ENCODE measurements at regions not wholly inside any gene's neighbourhood (a gene's known extent, or its start where the extent isn't known, plus 50 kb on each side); places are given as distances from the start of the nearest gene placed in this dataset.

DNA sequence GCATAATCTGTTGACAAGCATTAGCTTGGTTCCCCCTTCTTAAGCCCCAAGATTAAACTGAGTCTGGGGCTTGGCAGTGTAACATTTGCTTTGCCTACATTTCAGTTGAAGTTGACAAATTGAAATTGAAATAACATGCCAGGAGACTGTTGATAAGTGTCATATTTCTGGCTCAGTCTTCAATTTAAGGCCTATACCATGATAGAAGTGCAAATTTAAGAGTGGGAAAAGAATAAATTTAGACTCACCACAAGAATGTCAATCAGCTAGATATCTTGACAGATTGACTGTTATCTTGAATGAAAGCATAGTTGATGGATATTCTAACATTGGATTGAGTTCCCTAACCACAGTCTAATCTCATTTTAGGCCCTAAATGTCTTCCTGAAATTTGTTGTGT, 117.6 kb downstream of the MAGEB17 start:
- TF ChIP-seq, protein P1, sequence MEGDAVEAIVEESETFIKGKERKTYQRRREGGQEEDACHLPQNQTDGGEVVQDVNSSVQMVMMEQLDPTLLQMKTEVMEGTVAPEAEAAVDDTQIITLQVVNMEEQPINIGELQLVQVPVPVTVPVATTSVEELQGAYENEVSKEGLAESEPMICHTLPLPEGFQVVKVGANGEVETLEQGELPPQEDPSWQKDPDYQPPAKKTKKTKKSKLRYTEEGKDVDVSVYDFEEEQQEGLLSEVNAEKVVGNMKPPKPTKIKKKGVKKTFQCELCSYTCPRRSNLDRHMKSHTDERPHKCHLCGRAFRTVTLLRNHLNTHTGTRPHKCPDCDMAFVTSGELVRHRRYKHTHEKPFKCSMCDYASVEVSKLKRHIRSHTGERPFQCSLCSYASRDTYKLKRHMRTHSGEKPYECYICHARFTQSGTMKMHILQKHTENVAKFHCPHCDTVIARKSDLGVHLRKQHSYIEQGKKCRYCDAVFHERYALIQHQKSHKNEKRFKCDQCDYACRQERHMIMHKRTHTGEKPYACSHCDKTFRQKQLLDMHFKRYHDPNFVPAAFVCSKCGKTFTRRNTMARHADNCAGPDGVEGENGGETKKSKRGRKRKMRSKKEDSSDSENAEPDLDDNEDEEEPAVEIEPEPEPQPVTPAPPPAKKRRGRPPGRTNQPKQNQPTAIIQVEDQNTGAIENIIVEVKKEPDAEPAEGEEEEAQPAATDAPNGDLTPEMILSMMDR (conservative IDR thresholded peaks at IDR 0.05), result no peak
- Mint-ChIP-seq H3K4me1 (ENCODE audit: unreplicated experiment) (no peaks in the 10 kb centered on the region), H3K9me3 (no peaks in the 10 kb centered on the region), H3K27ac (no peak overlapping the region), H3K4me3 (no peak overlapping the region), H3K27me3 (peaks cover 2% of the 10 kb centered on the region), H3K36me3 (no peaks in the 10 kb centered on the region)
- no peak for DNase-seq (ENCODE audit: extremely low spot score, unreplicated experiment)

- TF ChIP-seq, protein P1 (conservative IDR thresholded peaks at IDR 0.05), result no peak
- Mint-ChIP-seq H3K27ac (no peak overlapping the region), H3K36me3 (no peaks in the 10 kb centered on the region), H3K9me3 (no peaks in the 10 kb centered on the region), H3K27me3 (no peaks in the 10 kb centered on the region), H3K4me1 (ENCODE audit: unreplicated experiment) (no peaks in the 10 kb centered on the region), H3K4me3 (no peak overlapping the region)
- no peak for DNase-seq (ENCODE audit: extremely low spot score, unreplicated experiment)
Measured at GRCh38 chrX:16290997-16291396, 123.7 kb downstream of the MAGEB17 start.

DNA sequence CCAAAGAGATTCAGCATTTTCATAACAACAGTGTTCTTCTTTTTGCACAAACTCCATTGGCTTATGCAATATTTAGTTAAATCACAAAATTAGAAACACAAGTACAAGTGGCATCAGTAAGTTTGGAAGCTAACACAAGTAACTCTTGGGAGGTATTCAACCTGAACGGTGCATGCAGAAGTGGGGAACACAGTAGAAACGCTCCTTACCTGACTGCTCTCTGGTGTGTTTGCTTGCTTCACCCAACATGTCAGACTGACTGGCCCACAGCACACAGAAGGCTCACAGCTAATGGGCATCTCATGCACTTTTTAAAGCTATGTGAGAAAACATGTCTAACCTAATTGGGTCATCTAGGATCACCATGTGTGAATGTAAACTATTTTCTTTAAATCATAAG, 133.6 kb downstream of the MAGEB17 start:
- H3K9me3 Mint-ChIP-seq, result no peaks in the 10 kb centered on the region
- H3K4me3 Mint-ChIP-seq, result no peak overlapping the region
- TF ChIP-seq, protein P1 (conservative IDR thresholded peaks at IDR 0.05), result no peak
- H3K27ac Mint-ChIP-seq, result no peak overlapping the region
- DNase-seq (ENCODE audit: extremely low spot score, unreplicated experiment), result no peak
- H3K36me3 Mint-ChIP-seq, result no peaks in the 10 kb centered on the region
- H3K27me3 Mint-ChIP-seq, result peaks cover 6% of the 10 kb centered on the region
- H3K4me1 Mint-ChIP-seq (ENCODE audit: unreplicated experiment), result no peaks in the 10 kb centered on the region

DNA sequence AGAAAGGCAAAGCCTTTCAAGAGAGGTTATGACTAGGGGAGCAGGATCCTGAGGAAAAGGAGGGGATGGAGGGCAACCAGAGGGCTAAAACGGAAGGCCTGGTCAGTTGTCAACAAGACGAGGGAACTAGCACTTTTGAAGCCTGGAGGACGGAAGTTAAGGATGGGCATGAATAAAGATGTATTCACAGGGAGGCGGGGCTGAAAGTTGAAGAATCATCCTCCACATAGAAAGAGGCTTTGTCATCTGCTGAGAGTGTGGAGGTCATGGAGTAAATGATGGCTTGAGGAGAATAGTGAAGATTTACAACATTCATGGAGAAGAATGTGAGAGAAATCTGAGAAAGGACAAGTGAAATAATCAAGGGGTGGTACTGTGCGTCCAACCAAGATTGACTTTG, 137.5 kb downstream of the MAGEB17 start:
- H3K4me3 Mint-ChIP-seq, result no peak overlapping the region
- no peak overlapping the region for H3K27ac Mint-ChIP-seq
- H3K27me3 Mint-ChIP-seq, result peaks cover 3% of the 10 kb centered on the region
- no peaks in the 10 kb centered on the region for H3K4me1 Mint-ChIP-seq (ENCODE audit: unreplicated experiment)
- no peaks in the 10 kb centered on the region for H3K9me3 Mint-ChIP-seq
- no peaks in the 10 kb centered on the region for H3K36me3 Mint-ChIP-seq
- TF ChIP-seq, protein P1 (conservative IDR thresholded peaks at IDR 0.05), result no peak
- no peak for DNase-seq (ENCODE audit: extremely low spot score, unreplicated experiment)

DNA sequence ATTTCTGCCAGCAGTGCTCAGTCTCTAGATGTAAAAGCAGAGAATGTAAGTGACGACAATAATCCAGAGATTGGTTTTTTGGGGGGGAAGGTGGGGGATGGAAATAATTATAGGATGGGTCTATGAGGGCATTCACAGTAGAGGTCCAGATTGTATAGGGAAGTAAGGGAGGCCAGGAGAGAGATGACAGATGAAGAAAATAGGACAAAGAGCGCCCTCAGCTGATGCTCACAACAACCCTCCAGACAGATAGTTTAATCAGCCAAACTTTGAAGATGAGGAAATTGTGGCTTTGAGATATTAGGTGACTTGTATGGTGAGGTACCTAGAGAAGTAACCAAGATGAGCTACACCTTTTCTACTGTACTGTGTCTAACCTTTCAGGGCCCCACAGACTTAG, 137.9 kb downstream of the MAGEB17 start:
- Mint-ChIP-seq H3K36me3 (no peaks in the 10 kb centered on the region), H3K27ac (no peak overlapping the region), H3K9me3 (no peaks in the 10 kb centered on the region), H3K27me3 (peaks cover 3% of the 10 kb centered on the region), H3K4me1 (ENCODE audit: unreplicated experiment) (no peaks in the 10 kb centered on the region), H3K4me3 (no peak overlapping the region)
- TF ChIP-seq, protein P1 (conservative IDR thresholded peaks at IDR 0.05), result no peak
- DNase-seq (ENCODE audit: extremely low spot score, unreplicated experiment), result no peak

- TF ChIP-seq, protein P1 (conservative IDR thresholded peaks at IDR 0.05), result no peak
- Mint-ChIP-seq H3K27me3 (no peaks in the 10 kb centered on the region), H3K4me1 (ENCODE audit: unreplicated experiment) (no peaks in the 10 kb centered on the region), H3K36me3 (no peaks in the 10 kb centered on the region), H3K4me3 (no peak overlapping the region), H3K27ac (no peak overlapping the region), H3K9me3 (no peaks in the 10 kb centered on the region)
- DNase-seq (ENCODE audit: extremely low spot score, unreplicated experiment), result no peak
Measured at GRCh38 chrX:16307950-16308349, 140.7 kb downstream of the MAGEB17 start.

All from type B pancreatic cell (in vitro differentiated cells).